Fibroblast of skin of right quadriceps (primary cell): ENCODE measurements at regions not wholly inside any gene's neighbourhood (a gene's known extent, or its start where the extent isn't known, plus 50 kb on each side); places are given as distances from the start of the nearest gene placed in this dataset.
"Not testable (repeated sequence)": the region's sequence is repeated elsewhere in the genome, so short reads cannot be mapped to it uniquely, and the experiment has no call there.

Experiments
- DNase-seq: peaks from one replicate; pipeline ENCODE4 v3.0.0-alpha.2; 2013

- no peak for DNase-seq
Measured at GRCh38 chr7:156590212-156590611, 50.4 kb upstream of the RNF32 start.

- no peak for DNase-seq
Measured at GRCh38 chr7:156589808-156590207, 50.8 kb upstream of the RNF32 start.

- DNase-seq, result no peak
Measured at GRCh38 chr7:156585926-156586325, 54.6 kb upstream of the RNF32 start.

- DNase-seq, result no peak
Measured at GRCh38 chr7:156585025-156585648, 55.4 kb upstream of the RNF32 start.

- DNase-seq, result no peak
Measured at GRCh38 chr7:156582591-156583123, 57.9 kb upstream of the RNF32 start.

- no peak for DNase-seq
Measured at GRCh38 chr7:156580036-156580435, 60.5 kb upstream of the RNF32 start.

- no peak for DNase-seq
Measured at GRCh38 chr7:156579566-156579965, 61.0 kb upstream of the RNF32 start.

GRCh38 chr7:156578978-156579430 lies 61.6 kb upstream of the RNF32 start:
- DNase-seq, result no peak

GRCh38 chr7:156578578-156578940 lies 62.0 kb upstream of the RNF32 start:
- no peak for DNase-seq

- DNase-seq, result no peak
Measured at GRCh38 chr7:156577645-156578577, 62.7 kb upstream of the RNF32 start.

- no peak for DNase-seq
Measured at GRCh38 chr7:156576216-156577058, 64.1 kb upstream of the RNF32 start.

- no peak for DNase-seq
Measured at GRCh38 chr7:156568258-156568657, 72.3 kb upstream of the RNF32 start.

- DNase-seq, result no peak
Measured at GRCh38 chr7:156566812-156567549, 73.6 kb upstream of the RNF32 start.

- not testable (repeated sequence) for DNase-seq
Measured at GRCh38 chr7:156565002-156565401, 75.6 kb upstream of the RNF32 start.

- no peak for DNase-seq
Measured at GRCh38 chr7:156560696-156561095, 79.9 kb upstream of the RNF32 start.

- no peak for DNase-seq
Measured at GRCh38 chr7:156560075-156560474, 80.5 kb upstream of the RNF32 start.

GRCh38 chr7:156559001-156559400 lies 81.6 kb upstream of the RNF32 start:
- DNase-seq, result no peak

- peak; percentile 8 for DNase-seq
Measured at GRCh38 chr7:156558198-156558597, 82.4 kb upstream of the RNF32 start.

- no peak for DNase-seq
Measured at GRCh38 chr7:156556083-156556482, 84.5 kb upstream of the RNF32 start.

GRCh38 chr7:156554488-156554887 lies 86.1 kb upstream of the RNF32 start:
- no peak for DNase-seq

- no peak for DNase-seq
Measured at GRCh38 chr7:156549636-156550035, 90.9 kb upstream of the RNF32 start.

GRCh38 chr7:156547884-156548561 lies 92.6 kb upstream of the RNF32 start:
- DNase-seq, result no peak
